OCI-LY1 (cell line): ENCODE measurements at regions not wholly inside any gene's neighbourhood (a gene's known extent, or its start where the extent isn't known, plus 50 kb on each side); places are given as distances from the start of the nearest gene placed in this dataset.
"Not testable (repeated sequence)": the region's sequence is repeated elsewhere in the genome, so short reads cannot be mapped to it uniquely, and the experiment has no call there.

Experiments
- H2AFZ ChIP-seq: fragments of 200-600 bp; sonication (generic), shearing (Covaris generic); 2 replicates; pipeline ENCODE4 v1.6.0; 2014; ENCODE audit warnings: antibody characterized with exemption, mild to moderate bottlenecking, low read length
- H3F3A ChIP-seq: fragments of 200-600 bp; sonication (generic), shearing (Covaris generic); 2 replicates; pipeline ENCODE4 v1.6.0; 2014; ENCODE audit warnings: mild to moderate bottlenecking, antibody characterized with exemption, low read length, moderate library complexity; ENCODE audit not compliant: insufficient read depth
- H3K27ac ChIP-seq: fragments of 200-600 bp; sonication (generic); 2 replicates; pipeline ENCODE4 v1.5.1; 2014; ENCODE audit warnings: low read length, mixed run types, mild to moderate bottlenecking, low read depth; ENCODE audit not compliant: poor library complexity, severe bottlenecking
- H3K27me3 ChIP-seq: fragments of 200-600 bp; sonication (generic); 2 replicates; pipeline ENCODE4 v1.6.0; 2014; ENCODE audit warnings: antibody characterized with exemption, mild to moderate bottlenecking, low read length, moderate library complexity; ENCODE audit not compliant: insufficient read depth
- H3K36me3 ChIP-seq: fragments of 200-600 bp; sonication (generic); 2 replicates; pipeline ENCODE4 v1.6.1; 2014; ENCODE audit warnings: mild to moderate bottlenecking, antibody characterized with exemption, low read length, moderate library complexity, mixed read lengths; ENCODE audit not compliant: insufficient read depth
- H3K4me1 ChIP-seq: fragments of 200-600 bp; sonication (generic); 2 replicates; pipeline ENCODE4 v1.5.1; 2014; ENCODE audit warnings: mild to moderate bottlenecking, low read length, moderate library complexity; ENCODE audit not compliant: insufficient read depth, severe bottlenecking
- H3K4me2 ChIP-seq: fragments of 200-600 bp; sonication (generic), shearing (Covaris generic); 2 replicates; pipeline ENCODE4 v1.6.1; 2014; ENCODE audit warnings: low read length
- H3K4me3 ChIP-seq: fragments of 200-600 bp; sonication (generic); 2 replicates; pipeline ENCODE4 v1.5.1; 2014; ENCODE audit warnings: low read length, low read depth, mild to moderate bottlenecking, mixed read lengths; ENCODE audit not compliant: poor library complexity, severe bottlenecking
- H3K79me2 ChIP-seq: fragments of 200-600 bp; shearing (Covaris generic); 2 replicates; pipeline ENCODE4 v1.6.1; 2016; ENCODE audit warnings: mixed run types, low read length, mixed read lengths; ENCODE audit not compliant: insufficient read depth
- H3K9ac ChIP-seq: fragments of 200-600 bp; sonication (generic), shearing (Covaris generic); 2 replicates; pipeline ENCODE4 v1.6.1; 2014; ENCODE audit warnings: mild to moderate bottlenecking, low read length, mixed read lengths
- H3K9me2 ChIP-seq: fragments of 200-600 bp; sonication (generic), shearing (Covaris generic); 2 replicates; pipeline ENCODE4 v1.6.1; 2014; ENCODE audit warnings: low read depth, mild to moderate bottlenecking, low read length, mixed read lengths
- H3K9me3 ChIP-seq: fragments of 200-600 bp; shearing (Covaris generic); 2 replicates; pipeline ENCODE4 v1.6.1; 2014; ENCODE audit warnings: low read length, mixed read lengths
- H4K20me1 ChIP-seq: fragments of 200-600 bp; sonication (generic), shearing (Covaris generic); 2 replicates; pipeline ENCODE4 v1.6.0; 2016; ENCODE audit warnings: mild to moderate bottlenecking, low read length; ENCODE audit not compliant: insufficient read depth
- CTCF ChIP-seq: fragments of 200-600 bp; sonication (generic), shearing (Covaris generic); IDR thresholded peaks from 2 replicates; pipeline ENCODE4 v1.5.1; 2017; ENCODE audit warnings: mild to moderate bottlenecking, antibody characterized with exemption, low read length, moderate library complexity, mixed read lengths
- EZH2 ChIP-seq: fragments of 200-600 bp; sonication (generic), shearing (Covaris generic); IDR thresholded peaks from 2 replicates; pipeline ENCODE4 v1.8.0; 2017; ENCODE audit warnings: borderline replicate concordance, mixed run types, mild to moderate bottlenecking, antibody characterized with exemption, low read length, moderate library complexity, mixed read lengths

- H3K36me3 ChIP-seq: peaks cover 56% of the 10 kb centered on the region
- peaks cover 58% of the 10 kb centered on the region for H3K4me1 ChIP-seq
- H3K9me2 ChIP-seq: no peaks in the 10 kb centered on the region
- H3K79me2 ChIP-seq: no peaks in the 10 kb centered on the region
- H3F3A ChIP-seq: no peaks in the 10 kb centered on the region
- no peak overlapping the region for H3K9ac ChIP-seq
- TF ChIP-seq EZH2 (no peak), CTCF (no peak)
- no peak overlapping the region for H3K4me3 ChIP-seq
- H3K27me3 ChIP-seq: no peaks in the 10 kb centered on the region
- peak overlapping the region; percentile 9 for H3K27ac ChIP-seq
- no peak overlapping the region for H3K4me2 ChIP-seq
- no peaks in the 10 kb centered on the region for H3K9me3 ChIP-seq
- H4K20me1 ChIP-seq: no peaks in the 10 kb centered on the region
- H2AFZ ChIP-seq: no peak overlapping the region
Observed at GRCh38 chr2:11877764-11878163, 131.3 kb downstream of the LPIN1 start.

GRCh38 chr2:11885253-11885652 lies 138.8 kb downstream of the LPIN1 start:
- H3K36me3 ChIP-seq: peaks cover 40% of the 10 kb centered on the region
- H3K9ac ChIP-seq, H3K4me1 ChIP-seq, H3K4me3 ChIP-seq, H3K9me3 ChIP-seq, H3K79me2 ChIP-seq, H3K27ac ChIP-seq, H4K20me1 ChIP-seq, H3F3A ChIP-seq, H3K4me2 ChIP-seq, H3K9me2 ChIP-seq, H2AFZ ChIP-seq, H3K27me3 ChIP-seq: not testable (repeated sequence)

- not testable (repeated sequence) for H4K20me1 ChIP-seq, H3K4me3 ChIP-seq, H3K27ac ChIP-seq, H3K4me2 ChIP-seq, H3K79me2 ChIP-seq, H3K4me1 ChIP-seq, H3K9me2 ChIP-seq, H3K9ac ChIP-seq, H3F3A ChIP-seq, H3K9me3 ChIP-seq, H2AFZ ChIP-seq, H3K27me3 ChIP-seq
- peaks cover 47% of the 10 kb centered on the region for H3K36me3 ChIP-seq
Observed at GRCh38 chr2:11886899-11887298, 140.5 kb downstream of the LPIN1 start.

- Histone ChIP-seq H4K20me1 (no peaks in the 10 kb centered on the region), H3F3A (no peaks in the 10 kb centered on the region), H3K9ac (no peak overlapping the region), H3K27me3 (no peaks in the 10 kb centered on the region), H3K4me2 (no peak overlapping the region), H3K27ac (no peak overlapping the region), H3K36me3 (peaks cover 71% of the 10 kb centered on the region), H3K9me3 (peaks cover 24% of the 10 kb centered on the region), H3K79me2 (no peaks in the 10 kb centered on the region), H3K4me3 (no peak overlapping the region), H3K4me1 (no peaks in the 10 kb centered on the region), H3K9me2 (no peaks in the 10 kb centered on the region), H2AFZ (no peak overlapping the region)
- no peak for TF ChIP-seq EZH2
- no peak for TF ChIP-seq CTCF
Observed at GRCh38 chr2:11889101-11889850, 142.8 kb downstream of the LPIN1 start.
